ENCODE measurements at regions not wholly inside any gene's neighbourhood (a gene's known extent, or its start where the extent isn't known, plus 50 kb on each side); places are given as distances from the start of the nearest gene placed in this dataset.

DNA sequence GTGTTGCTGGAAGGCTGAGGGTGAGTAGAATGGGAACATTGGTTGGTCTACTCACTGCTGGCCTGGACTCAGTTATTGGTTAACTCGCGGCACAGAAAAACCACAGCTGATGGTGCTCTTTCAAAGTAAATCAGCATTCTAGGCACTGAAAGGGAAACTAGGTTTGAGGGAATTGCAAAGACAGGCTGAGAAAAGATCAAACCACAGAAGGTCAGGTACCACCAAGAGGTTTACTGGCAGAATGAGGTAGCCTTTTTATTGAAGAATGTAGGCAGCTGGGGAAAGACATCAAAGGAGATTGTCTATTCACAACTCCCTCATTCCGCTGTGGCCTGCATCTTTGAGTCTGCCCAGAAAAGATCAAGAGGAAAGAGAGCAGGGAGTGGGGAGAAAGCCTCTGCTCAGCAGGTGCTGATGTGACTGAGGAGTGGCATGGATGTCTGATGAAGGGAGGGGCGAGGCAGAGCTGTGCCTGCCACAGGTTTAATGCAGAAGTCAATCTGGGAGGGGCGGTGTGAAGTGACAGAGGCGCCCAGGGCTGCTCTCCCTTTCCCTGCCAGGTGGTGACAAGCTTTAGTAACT, 255.5 kb downstream of the MAN2A1 start:
- Histone ChIP-seq H3K4me1 (ENCODE audit: control insufficient read depth, insufficient read depth, low read length, poor library complexity, severe bottlenecking) (peaks cover 5% of the 10 kb centered on the region), H3K4me3 (ENCODE audit: extremely low read depth, insufficient read depth, low read length, poor library complexity, severe bottlenecking) (no peak overlapping the region), H3K9me3 (ENCODE audit: control insufficient read depth, low read length) (no peaks in the 10 kb centered on the region), H3K36me3 (ENCODE audit: control insufficient read depth, insufficient read depth, low read length) (no peaks in the 10 kb centered on the region), H3K27ac (ENCODE audit: low read depth, low read length, severe bottlenecking) (no peak overlapping the region)
- 83 to 84% methylated on average over 5 of the region's 6 CpGs for WGBS, 2 experiments (ENCODE audit: insufficient coverage in 2 of 2)

DNA sequence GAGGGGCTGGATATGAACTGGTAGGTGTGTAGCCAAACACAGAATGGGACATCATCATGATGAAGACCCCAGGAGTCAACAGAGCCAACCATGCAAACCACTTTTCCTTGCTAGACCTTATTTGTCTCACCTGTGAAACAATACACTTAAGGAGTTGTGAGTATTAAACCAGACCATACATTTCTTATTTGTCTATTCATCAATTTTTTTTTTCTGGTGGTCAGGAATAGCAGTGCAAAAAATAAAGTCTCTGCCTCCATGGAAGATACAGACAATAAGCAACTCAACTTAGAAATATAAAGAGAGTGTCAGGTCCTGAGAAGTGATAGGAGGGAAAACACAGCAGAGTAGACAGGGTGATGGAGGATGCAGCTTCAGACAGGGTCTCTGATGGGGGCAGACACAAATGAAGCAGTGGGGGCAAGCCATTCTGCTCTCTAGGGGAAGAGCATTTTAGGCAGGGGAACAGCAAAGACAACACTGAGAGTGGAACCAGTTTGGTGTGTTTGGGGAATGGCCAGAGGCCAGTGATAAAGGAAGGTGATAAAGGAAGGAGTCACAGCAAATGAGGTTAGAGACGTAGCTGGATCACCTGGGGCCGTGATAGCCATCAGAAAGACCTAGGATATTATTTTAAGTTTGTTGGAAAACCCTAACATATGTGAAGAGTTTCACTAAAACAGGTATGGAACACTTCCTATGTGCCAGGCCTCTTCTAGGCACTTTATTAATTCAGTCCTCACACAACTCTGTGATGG, 256.2 kb downstream of the MAN2A1 start:
- H3K36me3 ChIP-seq (ENCODE audit: control insufficient read depth, insufficient read depth, low read length): no peaks in the 10 kb centered on the region
- no peak overlapping the region for H3K27ac ChIP-seq (ENCODE audit: low read depth, low read length, severe bottlenecking)
- 100% methylated on average over 2 of the region's 2 CpGs; no CpG with 5 or more reads in 1 of the 2 experiments for WGBS, 2 experiments (ENCODE audit: insufficient coverage in 2 of 2)

DNA sequence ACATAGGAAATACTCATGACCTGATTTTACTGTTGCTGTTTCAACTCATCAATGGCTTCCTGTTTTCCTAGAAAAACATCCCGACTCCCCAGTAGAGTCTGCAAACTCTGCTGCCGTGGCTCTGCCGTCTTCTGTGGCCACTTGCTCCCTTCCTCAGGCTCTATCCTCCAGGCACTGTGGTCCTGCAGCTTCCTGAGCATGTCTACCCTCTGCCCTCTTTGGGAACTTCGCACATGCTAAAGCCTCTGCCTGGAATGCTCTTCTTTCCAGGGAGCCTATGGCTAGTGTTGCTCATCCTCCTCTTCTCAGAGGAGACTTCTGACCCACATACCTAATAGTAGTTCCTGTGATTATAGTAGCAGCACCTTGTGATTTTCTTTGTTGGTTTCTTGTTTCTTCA, 256.9 kb downstream of the MAN2A1 start:
- Histone ChIP-seq H3K9me3 (ENCODE audit: control insufficient read depth, low read length) (no peaks in the 10 kb centered on the region), H3K4me1 (ENCODE audit: control insufficient read depth, insufficient read depth, low read length, poor library complexity, severe bottlenecking) (peaks cover 5% of the 10 kb centered on the region), H3K4me3 (ENCODE audit: extremely low read depth, insufficient read depth, low read length, poor library complexity, severe bottlenecking) (no peak overlapping the region), H3K27ac (ENCODE audit: low read depth, low read length, severe bottlenecking) (no peak overlapping the region), H3K36me3 (ENCODE audit: control insufficient read depth, insufficient read depth, low read length) (no peaks in the 10 kb centered on the region)
- WGBS, 2 experiments (ENCODE audit: insufficient coverage in 2 of 2): 85 to 86% methylated on average over 3 to 4 of the region's 4 CpGs

More for the DNA sequence above, 256.2 kb downstream of the MAN2A1 start:
- Histone ChIP-seq H3K4me3 (ENCODE audit: extremely low read depth, insufficient read depth, low read length, poor library complexity, severe bottlenecking) (no peak overlapping the region), H3K4me1 (ENCODE audit: control insufficient read depth, insufficient read depth, low read length, poor library complexity, severe bottlenecking) (peaks cover 5% of the 10 kb centered on the region), H3K9me3 (ENCODE audit: control insufficient read depth, low read length) (no peaks in the 10 kb centered on the region)

DNA sequence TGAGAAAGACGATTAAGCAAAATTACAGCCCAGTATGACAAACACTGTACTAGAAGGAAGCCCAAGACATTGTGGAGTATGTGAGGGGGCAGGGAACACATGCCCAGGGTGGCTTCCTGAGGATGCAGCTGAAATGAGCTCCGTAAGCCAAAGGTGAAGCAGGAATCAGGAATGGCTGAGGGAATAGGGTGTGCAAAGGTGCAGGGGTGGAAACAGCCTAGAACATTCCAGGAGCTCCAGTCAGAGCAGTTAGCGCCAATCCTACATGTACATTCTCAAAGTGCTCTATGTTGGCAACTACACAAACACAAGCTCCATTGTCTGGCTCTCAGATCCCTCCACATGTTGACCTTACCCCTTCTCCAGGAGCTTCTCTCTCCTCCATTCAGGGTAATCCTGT, 257.9 kb downstream of the MAN2A1 start:
- WGBS, 2 experiments (ENCODE audit: insufficient coverage in 2 of 2): 96 to 100% methylated on average over 2 of the region's 3 CpGs
- H3K4me1 ChIP-seq (ENCODE audit: control insufficient read depth, insufficient read depth, low read length, poor library complexity, severe bottlenecking): peaks cover 5% of the 10 kb centered on the region
- H3K9me3 ChIP-seq (ENCODE audit: control insufficient read depth, low read length): no peaks in the 10 kb centered on the region
- no peak overlapping the region for H3K27ac ChIP-seq (ENCODE audit: low read depth, low read length, severe bottlenecking)
- H3K36me3 ChIP-seq (ENCODE audit: control insufficient read depth, insufficient read depth, low read length): no peaks in the 10 kb centered on the region
- H3K4me3 ChIP-seq (ENCODE audit: extremely low read depth, insufficient read depth, low read length, poor library complexity, severe bottlenecking): no peak overlapping the region

DNA sequence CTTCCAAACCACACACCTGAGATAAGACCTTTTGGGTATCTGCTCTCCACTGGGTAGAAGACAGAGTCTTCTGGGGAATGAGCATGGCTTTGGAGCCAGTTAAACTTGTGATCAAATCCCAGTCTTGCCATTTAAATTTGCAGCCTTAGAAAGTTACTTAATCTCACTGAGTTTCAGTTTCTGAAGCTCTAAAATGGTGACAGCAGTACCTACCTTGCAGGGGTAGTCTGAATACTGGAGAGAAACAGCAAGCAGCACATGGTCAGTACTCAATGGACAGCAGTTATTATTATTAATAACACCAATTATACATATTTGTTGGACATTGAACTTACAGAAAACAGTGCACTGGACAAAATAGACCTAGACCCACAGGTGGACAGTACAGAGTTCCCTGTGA, 260.9 kb downstream of the MAN2A1 start:
- Histone ChIP-seq H3K27ac (ENCODE audit: low read depth, low read length, severe bottlenecking) (no peak overlapping the region), H3K4me1 (ENCODE audit: control insufficient read depth, insufficient read depth, low read length, poor library complexity, severe bottlenecking) (no peaks in the 10 kb centered on the region), H3K9me3 (ENCODE audit: control insufficient read depth, low read length) (no peaks in the 10 kb centered on the region)

DNA sequence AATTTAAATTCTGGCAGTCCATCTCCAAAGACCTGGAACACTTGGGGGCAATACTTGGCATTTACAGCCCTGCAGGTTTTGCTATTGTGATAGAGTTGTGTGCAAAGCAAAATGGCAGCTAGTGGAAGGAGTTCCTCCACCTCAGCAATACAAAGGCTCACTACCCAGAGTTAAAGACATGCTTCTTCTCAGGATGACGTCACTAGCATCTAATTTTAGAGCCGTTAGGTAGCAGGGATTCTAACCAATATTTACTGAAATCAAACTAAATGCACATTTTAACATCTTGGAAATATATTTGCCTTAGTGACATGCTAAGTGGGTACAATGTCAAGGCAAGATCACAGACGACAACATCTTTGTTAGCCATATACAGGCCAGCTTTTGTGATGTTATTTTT, 261.6 kb downstream of the MAN2A1 start:
- Histone ChIP-seq H3K36me3 (ENCODE audit: control insufficient read depth, insufficient read depth, low read length) (no peaks in the 10 kb centered on the region), H3K27ac (ENCODE audit: low read depth, low read length, severe bottlenecking) (no peak overlapping the region), H3K9me3 (ENCODE audit: control insufficient read depth, low read length) (no peaks in the 10 kb centered on the region), H3K4me1 (ENCODE audit: control insufficient read depth, insufficient read depth, low read length, poor library complexity, severe bottlenecking) (no peaks in the 10 kb centered on the region), H3K4me3 (ENCODE audit: extremely low read depth, insufficient read depth, low read length, poor library complexity, severe bottlenecking) (no peak overlapping the region)
- WGBS, 2 experiments (ENCODE audit: insufficient coverage in 2 of 2): 79% methylated on average over 2 of the region's 3 CpGs; no CpG with 5 or more reads in 1 of the 2 experiments

More for the DNA sequence above, 260.9 kb downstream of the MAN2A1 start:
- no peak overlapping the region for H3K4me3 ChIP-seq (ENCODE audit: extremely low read depth, insufficient read depth, low read length, poor library complexity, severe bottlenecking)
- H3K36me3 ChIP-seq (ENCODE audit: control insufficient read depth, insufficient read depth, low read length): no peaks in the 10 kb centered on the region

DNA sequence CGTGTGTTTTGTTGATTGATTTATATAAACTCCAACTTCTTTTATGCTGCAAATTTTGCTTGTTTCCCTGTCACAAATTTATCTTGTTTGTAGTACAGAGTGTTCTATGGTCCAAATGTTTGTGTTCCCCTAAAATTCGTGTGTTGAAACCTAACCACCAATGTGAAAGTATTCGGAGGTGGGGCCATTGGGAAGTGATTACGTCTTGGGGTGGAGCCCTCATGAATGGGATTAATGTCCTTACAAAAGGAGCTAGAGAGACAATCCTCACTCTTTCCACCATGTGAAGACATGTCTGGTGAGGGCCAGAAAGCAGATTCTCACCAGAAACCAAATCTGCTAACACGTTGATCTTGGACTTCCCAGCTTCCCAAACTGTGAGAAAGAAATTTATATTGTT, 262.0 kb downstream of the MAN2A1 start:
- WGBS, 2 experiments (ENCODE audit: insufficient coverage in 2 of 2): 82 to 83% methylated on average over 2 of the region's 5 CpGs
- H3K27ac ChIP-seq (ENCODE audit: low read depth, low read length, severe bottlenecking): no peak overlapping the region
- H3K4me3 ChIP-seq (ENCODE audit: extremely low read depth, insufficient read depth, low read length, poor library complexity, severe bottlenecking): no peak overlapping the region
- no peaks in the 10 kb centered on the region for H3K36me3 ChIP-seq (ENCODE audit: control insufficient read depth, insufficient read depth, low read length)
- peaks cover under 1% of the 10 kb centered on the region for H3K4me1 ChIP-seq (ENCODE audit: control insufficient read depth, insufficient read depth, low read length, poor library complexity, severe bottlenecking)
- H3K9me3 ChIP-seq (ENCODE audit: control insufficient read depth, low read length): no peaks in the 10 kb centered on the region

DNA sequence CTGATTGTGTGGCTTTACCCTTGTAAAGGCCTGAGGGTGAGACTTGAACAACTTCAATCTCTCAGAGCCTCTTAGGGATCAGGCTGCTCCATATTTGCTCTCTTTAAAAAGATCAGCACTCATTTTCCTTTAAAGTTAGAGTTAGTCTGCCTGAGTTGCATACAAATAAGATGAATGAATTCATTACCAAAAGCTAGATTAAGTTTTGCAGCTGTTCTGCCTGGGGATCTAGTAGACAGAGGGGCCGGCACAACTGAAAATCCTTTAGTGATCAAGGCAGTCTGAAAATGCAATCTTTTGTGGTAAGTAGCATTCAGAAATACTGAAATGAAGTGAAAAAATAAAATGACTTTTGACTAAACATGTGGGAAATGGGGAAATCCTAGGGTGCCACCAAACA, 264.0 kb downstream of the MAN2A1 start:
- WGBS, 2 experiments (ENCODE audit: insufficient coverage in 2 of 2): 86 to 90% methylated on average over 1 of the region's 1 CpG
- no peaks in the 10 kb centered on the region for H3K36me3 ChIP-seq (ENCODE audit: control insufficient read depth, insufficient read depth, low read length)
- no peak overlapping the region for H3K27ac ChIP-seq (ENCODE audit: low read depth, low read length, severe bottlenecking)

DNA sequence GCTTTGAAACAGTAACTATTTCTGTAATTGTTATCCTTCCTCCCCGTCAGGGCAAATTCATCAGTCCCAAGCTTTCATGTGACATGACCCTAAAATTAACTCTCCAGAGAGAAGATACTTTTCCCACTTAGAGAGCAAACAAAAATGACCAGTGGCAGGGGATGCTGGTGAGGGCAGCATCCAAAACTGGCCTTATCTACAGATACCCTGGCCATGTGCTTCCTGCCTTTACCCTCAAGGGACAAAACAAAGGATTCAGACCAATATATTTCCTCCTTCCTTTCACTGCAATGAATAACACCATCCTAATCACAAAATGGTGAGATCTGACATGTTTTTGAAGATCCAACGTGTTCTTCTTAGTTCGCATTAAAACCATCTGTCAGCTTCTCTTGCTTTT, 267.2 kb downstream of the MAN2A1 start:
- no peaks in the 10 kb centered on the region for H3K9me3 ChIP-seq (ENCODE audit: control insufficient read depth, low read length)
- H3K4me1 ChIP-seq (ENCODE audit: control insufficient read depth, insufficient read depth, low read length, poor library complexity, severe bottlenecking): peaks cover 4% of the 10 kb centered on the region
- H3K36me3 ChIP-seq (ENCODE audit: control insufficient read depth, insufficient read depth, low read length): no peaks in the 10 kb centered on the region
- peak overlapping the region; percentile 4 for H3K27ac ChIP-seq (ENCODE audit: low read depth, low read length, severe bottlenecking)
- H3K4me3 ChIP-seq (ENCODE audit: extremely low read depth, insufficient read depth, low read length, poor library complexity, severe bottlenecking): no peak overlapping the region
- WGBS, 2 experiments (ENCODE audit: insufficient coverage in 2 of 2): 80 to 100% methylated on average over 1 of the region's 3 CpGs

More for the DNA sequence above, 264.0 kb downstream of the MAN2A1 start:
- Histone ChIP-seq H3K4me3 (ENCODE audit: extremely low read depth, insufficient read depth, low read length, poor library complexity, severe bottlenecking) (no peak overlapping the region), H3K4me1 (ENCODE audit: control insufficient read depth, insufficient read depth, low read length, poor library complexity, severe bottlenecking) (peaks cover 4% of the 10 kb centered on the region), H3K9me3 (ENCODE audit: control insufficient read depth, low read length) (no peaks in the 10 kb centered on the region)

DNA sequence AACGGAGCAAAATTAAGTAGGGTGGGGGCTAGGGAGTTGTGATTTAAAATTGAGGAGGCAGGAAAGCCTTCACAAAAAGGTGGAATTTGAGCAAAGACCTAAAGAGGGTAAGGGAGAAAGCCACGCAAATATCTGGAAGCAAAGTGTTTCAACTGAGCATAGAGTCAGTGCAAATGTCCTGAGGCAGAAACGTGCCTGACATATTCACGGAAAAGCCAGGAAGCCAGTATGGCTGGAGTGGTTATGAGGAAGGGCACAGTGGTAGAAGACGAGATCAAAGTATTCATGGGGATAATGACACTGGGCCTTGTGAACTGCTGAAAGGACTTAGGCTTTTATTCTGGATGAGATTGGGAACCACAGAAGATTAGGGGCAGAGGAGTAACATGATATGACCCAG, 268.4 kb downstream of the MAN2A1 start:
- 92 to 95% methylated on average over 4 to 5 of the region's 5 CpGs for WGBS, 2 experiments (ENCODE audit: insufficient coverage in 2 of 2)
- Histone ChIP-seq H3K9me3 (ENCODE audit: control insufficient read depth, low read length) (no peaks in the 10 kb centered on the region), H3K36me3 (ENCODE audit: control insufficient read depth, insufficient read depth, low read length) (no peaks in the 10 kb centered on the region), H3K4me3 (ENCODE audit: extremely low read depth, insufficient read depth, low read length, poor library complexity, severe bottlenecking) (no peak overlapping the region), H3K4me1 (ENCODE audit: control insufficient read depth, insufficient read depth, low read length, poor library complexity, severe bottlenecking) (peaks cover 4% of the 10 kb centered on the region), H3K27ac (ENCODE audit: low read depth, low read length, severe bottlenecking) (no peak overlapping the region)

DNA sequence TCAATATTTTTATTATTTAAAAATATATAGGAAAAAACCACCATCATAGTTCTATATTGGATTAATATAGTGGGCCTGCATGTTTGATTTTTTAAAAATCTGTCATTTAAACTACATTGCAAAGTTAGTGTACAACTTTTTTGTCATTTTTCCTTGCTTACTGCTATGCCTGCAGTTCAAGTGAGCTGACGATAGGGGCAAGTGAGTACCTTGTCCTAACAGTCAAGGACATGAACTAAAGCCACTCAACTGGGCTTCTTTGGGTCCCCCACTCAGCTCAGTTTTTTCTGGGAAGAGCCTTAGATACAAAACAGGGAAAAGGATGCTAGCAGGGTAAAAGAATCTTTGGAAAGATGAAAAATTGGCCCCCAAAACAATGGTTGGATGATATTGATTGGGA, 269.9 kb downstream of the MAN2A1 start:
- Histone ChIP-seq H3K27ac (ENCODE audit: low read depth, low read length, severe bottlenecking) (no peak overlapping the region), H3K9me3 (ENCODE audit: control insufficient read depth, low read length) (no peaks in the 10 kb centered on the region), H3K4me3 (ENCODE audit: extremely low read depth, insufficient read depth, low read length, poor library complexity, severe bottlenecking) (no peak overlapping the region), H3K4me1 (ENCODE audit: control insufficient read depth, insufficient read depth, low read length, poor library complexity, severe bottlenecking) (peaks cover 4% of the 10 kb centered on the region), H3K36me3 (ENCODE audit: control insufficient read depth, insufficient read depth, low read length) (no peaks in the 10 kb centered on the region)
- no CpG with 5 or more reads among the region's 1 CpG for WGBS, 2 experiments (ENCODE audit: insufficient coverage in 2 of 2)
